ENCODE measurements at regions not wholly inside any gene's neighbourhood (a gene's known extent, or its start where the extent isn't known, plus 50 kb on each side); places are given as distances from the start of the nearest gene placed in this dataset.

DNA sequence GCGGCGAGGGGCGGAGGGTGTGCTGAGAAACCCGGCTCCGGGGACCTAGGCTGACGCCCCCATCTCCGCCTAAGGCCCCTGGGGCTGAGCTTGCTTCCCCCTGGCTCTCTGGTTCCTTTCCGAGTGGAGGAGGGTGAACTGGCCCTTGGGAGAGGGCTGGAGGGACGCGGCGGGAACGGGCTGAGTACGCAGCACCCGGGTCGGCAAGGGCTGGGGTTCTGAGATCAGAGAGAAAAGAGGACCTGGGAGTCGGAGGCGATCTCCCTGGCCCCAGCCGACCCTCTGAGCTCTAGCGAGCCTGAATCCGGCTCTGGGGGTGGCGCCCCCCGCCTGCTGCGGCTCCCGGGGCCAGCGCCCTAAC is 270.8 kb downstream of the FOXD2 start:
- DNase-seq, result no peak

DNA sequence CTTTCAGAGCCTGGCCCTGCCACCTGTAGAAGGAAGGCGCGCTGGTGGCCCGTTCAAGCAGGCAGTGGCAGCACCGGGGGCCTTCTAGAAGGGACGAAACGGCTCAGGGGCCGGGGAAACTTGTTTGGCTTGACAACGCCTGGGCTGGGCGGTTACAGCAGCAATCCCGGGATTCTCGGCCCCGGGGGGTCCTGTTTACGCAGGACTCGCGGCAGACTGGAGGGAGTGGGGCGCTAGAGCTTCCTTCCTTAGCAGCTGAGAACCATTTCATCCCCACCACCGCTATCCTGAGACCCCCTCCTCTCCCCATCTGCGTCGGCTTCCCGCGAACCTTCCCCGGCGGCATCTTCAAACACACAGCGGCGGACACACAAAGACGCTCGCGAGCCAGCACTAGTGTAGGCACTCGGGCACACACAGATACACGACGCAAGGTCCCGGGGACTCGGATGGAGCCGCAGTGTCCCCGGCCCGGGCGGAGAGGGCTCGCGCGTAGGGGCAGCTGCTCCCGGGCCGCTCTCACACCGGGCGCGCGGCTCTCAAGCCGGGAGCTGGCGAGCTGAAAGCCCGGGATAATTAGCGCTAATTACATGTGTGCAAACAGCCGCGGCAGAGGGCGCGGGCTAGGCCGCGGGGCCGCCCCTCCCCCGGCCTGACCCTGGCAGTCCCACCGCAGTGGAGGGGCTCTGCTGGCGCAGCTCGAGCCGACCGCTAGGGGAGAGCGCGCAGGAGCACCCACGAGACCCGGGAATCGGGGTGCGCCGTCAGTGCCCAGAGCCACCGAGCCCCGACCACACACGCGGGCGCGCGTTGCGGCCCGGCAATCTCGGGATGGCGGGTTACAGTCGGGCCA is 271.4 kb downstream of the FOXD2 start:
- DNase-seq, result no peak

GRCh38 chr1:47709872-47710231 is 272.0 kb downstream of the FOXD2 start:
- DNase-seq, result no peak

DNA sequence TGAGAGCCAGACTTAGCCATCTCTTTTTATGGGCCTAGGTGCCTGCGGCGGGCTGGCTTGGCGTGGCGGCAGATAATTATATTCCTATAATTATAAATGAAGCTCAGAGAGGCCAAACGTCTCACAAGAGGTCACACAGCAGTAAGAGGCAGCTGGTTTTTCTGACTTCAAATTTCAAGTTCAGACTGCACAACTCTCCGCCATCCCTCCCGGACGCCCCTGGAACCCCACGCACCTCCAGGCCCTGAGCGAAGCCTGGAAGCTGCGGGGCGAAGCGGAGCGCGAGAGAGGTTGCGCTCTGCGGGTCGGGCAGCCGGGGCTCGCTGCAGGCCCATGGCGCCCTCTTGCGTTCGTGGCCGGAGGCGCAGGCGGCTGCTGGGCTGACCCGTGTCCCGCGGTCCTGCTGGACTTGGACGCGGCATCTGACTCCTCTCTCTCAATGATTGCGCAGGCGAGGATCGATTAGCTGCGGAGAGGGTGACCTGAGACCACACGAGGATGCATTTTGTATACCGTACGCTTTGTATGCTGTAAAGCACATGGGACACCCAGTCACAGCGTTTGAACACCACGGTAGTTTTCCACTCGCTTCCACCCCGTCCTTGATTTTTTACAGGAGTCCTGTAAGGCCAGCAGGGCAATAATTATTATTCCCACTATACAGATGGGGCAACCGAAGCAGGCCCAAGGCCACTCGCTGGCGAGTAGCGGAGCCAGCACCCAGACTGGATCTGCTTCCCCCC is 272.7 kb downstream of the FOXD2 start:
- DNase-seq, result peak; percentile 40

Data from CD4-positive, alpha-beta T cell treated with Interleukin-15 for 1 hour (primary cell).